Activated T-cell treated with anti-CD3 and anti-CD28 coated beads for 1 hour (primary cell): ENCODE measurements at regions not wholly inside any gene's neighbourhood (a gene's known extent, or its start where the extent isn't known, plus 50 kb on each side); places are given as distances from the start of the nearest gene placed in this dataset.
"Not testable (repeated sequence)": the region's sequence is repeated elsewhere in the genome, so short reads cannot be mapped to it uniquely, and the experiment has no call there.

Experiments
- DNase-seq: peaks from one replicate; pipeline ENCODE4 v3.0.0-alpha.2; 2020; ENCODE audit warnings: low read depth

GRCh38 chr5:82493221-82493620 lies 215.1 kb upstream of the RPS23 start:
- DNase-seq: no peak

DNA sequence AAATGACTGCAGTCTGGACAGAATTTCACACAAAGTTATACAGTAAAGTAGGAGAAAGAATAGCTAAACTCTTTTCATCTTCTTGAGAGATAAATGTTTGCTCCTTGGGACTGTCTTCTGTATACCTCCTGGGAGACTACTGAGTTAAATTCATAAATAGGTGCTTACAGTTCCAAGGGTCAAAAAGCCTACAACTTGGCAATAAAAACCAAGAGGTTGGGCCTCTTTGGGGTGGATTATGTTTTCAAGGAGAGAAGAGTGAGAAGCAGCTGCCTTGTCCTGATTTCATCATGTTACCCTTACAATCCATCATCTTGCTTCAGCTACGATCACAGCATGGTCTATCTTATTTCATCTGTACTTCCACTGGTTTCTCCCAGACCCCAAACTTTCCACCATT lies 213.2 kb upstream of the RPS23 start:
- DNase-seq: no peak

DNA sequence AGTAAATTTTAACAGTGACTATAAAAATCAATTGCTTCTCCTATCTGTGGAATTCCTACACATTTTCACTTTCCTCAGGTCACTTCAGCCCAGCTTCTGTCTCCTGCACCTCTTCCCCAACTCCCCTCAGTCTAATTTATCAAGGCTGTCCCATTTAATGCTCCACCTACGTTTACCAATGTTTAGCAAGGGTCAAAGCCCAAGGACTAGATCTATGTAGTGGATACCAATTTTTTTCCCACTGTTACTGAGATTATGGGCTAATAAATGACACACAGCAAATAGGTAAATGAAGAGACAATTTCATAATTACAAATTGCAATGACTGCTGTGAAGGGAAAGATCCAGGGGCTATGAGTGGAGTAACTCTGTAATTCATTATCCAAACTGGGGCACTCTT lies 211.5 kb upstream of the RPS23 start:
- DNase-seq: no peak

DNA sequence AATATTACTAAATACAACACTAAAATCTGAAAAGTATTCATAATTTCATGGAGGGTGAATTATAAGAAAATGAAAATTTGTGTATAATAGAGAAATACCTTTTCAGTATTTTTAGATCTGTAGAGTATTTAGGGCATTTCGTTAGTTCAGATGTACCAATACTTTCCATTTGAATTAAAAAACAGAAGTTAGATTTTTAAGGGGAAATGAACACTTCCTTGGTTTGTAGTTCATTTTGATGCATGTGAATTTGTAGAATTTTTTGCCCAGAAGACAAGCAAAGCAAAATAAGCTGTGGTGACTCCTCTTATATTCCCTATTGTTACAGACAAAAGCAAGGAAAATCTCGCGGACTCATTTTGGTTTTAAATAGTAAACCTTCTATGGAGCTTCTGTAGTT lies 209.0 kb upstream of the RPS23 start:
- no peak for DNase-seq

DNA sequence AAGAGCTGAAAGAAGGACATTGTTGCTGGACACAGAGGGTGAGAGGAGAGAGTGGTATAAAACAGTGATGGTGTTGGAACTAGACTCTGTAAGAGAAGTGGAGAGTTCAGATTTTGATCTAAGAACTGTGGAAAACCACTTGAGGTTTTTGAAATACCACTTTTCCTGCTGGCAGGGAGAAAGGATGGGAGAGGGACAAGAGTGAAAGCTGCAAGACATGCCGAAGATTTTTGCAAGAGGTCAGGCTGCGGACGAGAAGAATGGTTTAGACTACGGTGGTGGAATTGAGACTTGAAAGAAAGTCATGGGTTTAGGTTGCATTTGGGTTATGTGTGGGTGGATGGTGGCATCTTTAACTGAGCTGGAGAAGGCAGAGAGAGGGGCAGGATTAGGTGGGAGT lies 202.2 kb upstream of the RPS23 start:
- DNase-seq: no peak

GRCh38 chr5:82476155-82476554 lies 198.0 kb upstream of the RPS23 start:
- no peak for DNase-seq

DNA sequence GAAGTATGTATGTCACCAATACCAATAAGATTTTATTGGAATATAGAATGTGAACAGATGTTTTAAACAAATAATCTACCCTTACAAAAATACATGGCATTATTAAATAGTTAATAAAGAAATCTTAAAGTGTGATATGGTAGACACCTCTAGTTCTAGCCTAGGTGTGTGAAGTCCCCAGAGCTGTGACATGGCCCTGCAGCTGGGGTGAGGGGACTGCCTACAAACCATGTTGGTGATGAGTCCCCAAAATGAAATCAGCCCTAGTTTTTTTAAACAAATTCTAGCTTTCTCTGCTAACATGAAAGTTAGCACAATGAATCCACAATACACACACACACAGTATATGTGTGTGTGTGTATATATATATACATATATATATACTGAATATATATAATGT lies 195.1 kb upstream of the RPS23 start:
- no peak for DNase-seq

- DNase-seq: no peak
These were observed 192.2 kb upstream of the RPS23 start for GRCh38 chr5:82470185-82470994.

DNA sequence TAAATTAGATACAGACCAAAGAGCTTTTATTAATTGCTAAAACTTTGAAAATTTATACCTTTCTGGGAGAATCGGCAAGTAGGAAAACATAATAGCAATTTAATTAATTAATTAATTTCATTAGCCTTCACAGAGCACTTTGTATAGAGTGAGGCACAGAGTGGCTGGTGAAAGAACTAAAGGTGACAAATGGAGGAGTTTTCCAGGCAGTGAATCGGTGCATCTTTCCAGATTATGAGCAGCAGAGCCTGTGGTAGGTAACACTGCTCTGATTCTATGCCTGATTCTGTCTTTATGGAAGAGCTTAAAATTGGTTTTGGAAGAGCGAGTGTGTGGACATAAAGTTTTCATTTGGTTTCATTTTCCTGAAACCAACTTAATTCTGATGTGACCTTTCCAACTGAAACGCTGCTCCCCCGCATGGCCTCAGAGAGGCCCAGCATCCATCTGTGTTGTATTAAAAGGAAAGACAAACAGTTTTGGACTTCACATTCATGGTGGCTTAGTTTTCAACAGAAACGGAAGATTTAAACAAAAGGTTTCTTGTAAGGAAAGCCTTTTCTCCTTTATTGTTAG lies 188.9 kb upstream of the RPS23 start:
- DNase-seq: no peak

DNA sequence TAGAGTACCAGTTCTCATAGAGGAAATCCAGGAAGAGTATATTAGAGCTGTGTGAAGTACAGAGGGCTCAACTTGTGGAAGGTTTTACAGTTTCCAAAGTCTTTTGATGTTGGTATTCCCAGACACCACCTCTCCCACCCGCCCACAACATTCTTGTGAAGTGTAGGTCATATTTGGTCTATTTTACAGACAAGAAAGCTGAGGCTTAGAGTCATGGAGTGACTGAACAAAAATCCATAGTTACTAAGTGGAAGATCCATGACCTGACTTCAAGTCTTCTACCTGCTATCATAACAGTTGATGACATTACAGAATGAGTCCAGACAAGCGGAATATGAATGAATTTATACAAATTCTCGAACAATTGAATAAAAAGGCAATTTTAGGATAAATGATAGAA lies 187.1 kb upstream of the RPS23 start:
- DNase-seq: no peak

DNA sequence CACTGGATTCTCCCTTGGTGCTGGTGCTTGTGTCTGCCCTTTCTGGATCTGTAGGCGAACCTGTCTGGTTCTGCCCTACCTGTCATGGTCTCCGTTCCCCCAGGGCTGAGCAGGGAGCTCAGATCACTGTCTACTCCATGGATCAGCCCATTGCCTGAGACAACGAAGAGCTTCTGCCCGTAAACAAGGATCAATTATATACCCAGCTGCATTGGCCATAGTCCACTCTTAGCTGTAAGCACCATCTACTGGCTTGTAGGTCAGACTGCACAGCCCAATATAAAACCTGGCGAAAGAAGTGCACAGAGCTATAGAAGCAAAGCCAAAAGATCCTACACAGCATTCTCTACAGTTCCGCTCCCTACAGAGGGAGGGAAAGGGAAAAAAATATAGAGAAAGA lies 181.5 kb upstream of the RPS23 start:
- no peak for DNase-seq

- DNase-seq: not testable (repeated sequence)
These were observed 177.2 kb upstream of the RPS23 start for GRCh38 chr5:82455317-82455716.

- DNase-seq: no peak
These were observed 170.2 kb upstream of the RPS23 start for GRCh38 chr5:82448374-82448773.

GRCh38 chr5:82447913-82448312 lies 169.8 kb upstream of the RPS23 start:
- DNase-seq: no peak

- DNase-seq: no peak
These were observed 168.7 kb upstream of the RPS23 start for GRCh38 chr5:82446809-82447208.

DNA sequence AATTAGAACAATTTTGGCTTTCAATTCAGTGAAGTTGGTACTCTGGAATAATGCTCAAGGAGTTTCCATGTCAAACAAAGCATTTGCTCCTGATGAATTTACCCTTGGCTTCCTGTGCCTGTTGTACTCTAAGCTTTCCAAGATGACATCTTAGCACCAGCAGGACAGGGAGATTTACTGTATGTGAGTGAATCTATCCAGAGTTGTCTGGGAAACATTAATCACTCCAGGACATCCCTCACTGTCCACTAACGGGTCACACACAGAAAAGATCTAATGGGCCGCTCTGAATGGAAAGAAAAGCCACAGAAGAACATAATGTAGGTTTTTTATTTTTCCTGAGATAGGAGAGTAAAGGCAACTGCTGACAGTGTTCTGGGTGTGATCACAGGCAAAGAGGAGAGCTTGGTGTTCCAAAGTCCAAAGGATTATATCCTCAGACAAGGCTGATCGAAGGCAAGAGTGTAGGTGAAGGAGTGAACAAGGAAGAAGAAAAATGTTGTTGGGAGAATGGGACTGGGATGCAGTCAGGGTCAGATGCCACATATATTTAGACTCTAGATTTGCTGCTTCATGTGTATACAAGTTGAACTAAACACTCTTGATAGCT lies 167.7 kb upstream of the RPS23 start:
- DNase-seq: no peak

GRCh38 chr5:82439750-82440445 lies 161.7 kb upstream of the RPS23 start:
- DNase-seq: no peak

- DNase-seq: not testable (repeated sequence)
These were observed 159.4 kb upstream of the RPS23 start for GRCh38 chr5:82437565-82437964.

GRCh38 chr5:82436291-82436690 lies 158.1 kb upstream of the RPS23 start:
- DNase-seq: no peak

- DNase-seq: not testable (repeated sequence)
These were observed 156.8 kb upstream of the RPS23 start for GRCh38 chr5:82434696-82435660.

DNA sequence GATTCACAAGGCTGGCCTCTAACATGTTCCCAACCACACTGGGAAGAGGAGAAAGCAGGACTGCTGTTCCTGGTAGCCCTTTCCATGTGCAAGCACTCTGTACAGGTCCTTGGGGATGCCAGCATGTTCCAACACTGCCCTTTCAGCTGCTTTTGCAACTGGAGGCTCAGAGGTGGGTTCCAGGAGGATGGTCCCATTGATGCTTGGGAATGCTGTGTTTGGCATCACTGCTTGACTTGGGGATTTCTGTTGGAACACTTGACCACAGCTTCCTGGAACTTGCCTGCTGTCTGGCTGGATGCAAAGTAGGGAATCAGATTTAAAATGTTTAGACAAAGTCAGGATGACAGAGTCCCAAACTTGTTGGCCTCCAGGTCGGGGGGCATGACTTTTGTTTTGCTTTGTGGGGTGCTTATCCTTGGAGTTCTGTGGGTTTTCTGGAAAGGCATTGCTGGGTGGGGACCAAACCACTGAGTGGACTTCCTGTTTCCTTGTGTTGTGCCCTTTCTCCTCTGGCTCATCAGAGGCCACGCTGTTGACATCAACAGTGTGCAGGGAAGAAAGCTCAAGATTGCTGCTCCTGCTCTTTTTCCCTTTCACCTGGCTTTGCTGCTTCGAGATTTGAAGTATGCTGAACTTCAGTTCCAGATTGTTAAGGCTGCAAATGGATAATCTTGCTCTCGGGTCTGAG lies 148.5 kb upstream of the RPS23 start:
- DNase-seq: no peak
